ENCODE measurements at regions not wholly inside any gene's neighbourhood (a gene's known extent, or its start where the extent isn't known, plus 50 kb on each side); places are given as distances from the start of the nearest gene placed in this dataset.

DNA sequence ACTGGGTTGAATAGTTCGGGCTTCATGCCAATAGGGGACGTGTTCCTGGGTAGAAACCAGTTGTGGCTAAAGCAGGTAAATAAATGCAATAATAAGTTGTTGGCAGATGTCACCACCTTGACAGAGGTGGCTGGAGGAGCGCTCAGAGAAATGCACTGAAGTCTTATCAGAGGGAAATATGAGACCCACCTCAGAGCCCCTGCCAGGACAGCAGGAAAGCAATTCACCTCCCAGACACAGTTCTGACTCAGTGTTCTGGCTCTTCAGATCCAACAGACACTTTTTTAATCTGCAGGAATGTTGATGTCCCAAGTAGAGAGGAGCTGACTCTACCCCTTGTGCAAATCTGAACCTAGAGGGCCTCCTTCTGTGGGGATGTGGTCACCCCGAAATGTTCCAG lies 687.1 kb upstream of the FBXO33 start:
- no peaks in the 10 kb centered on the region for H4K20me1 ChIP-seq (ENCODE audit: insufficient read depth, low read length)
- no peak for DNase-seq
- H3K4me2 ChIP-seq (replicated peaks; ENCODE audit: extremely low read depth, low read length, poor library complexity, severe bottlenecking) = no peak overlapping the region
- no CpG with 5 or more reads among the region's 4 CpGs for WGBS (ENCODE audit: insufficient coverage)
- Mint-ChIP-seq H3K27ac (no peak overlapping the region), H3K36me3 (no peaks in the 10 kb centered on the region), H3K4me3 (no peak overlapping the region), H3K27me3 (ENCODE audit: low read depth in 3 of 3) (peaks cover 0 to 3% (median 0%) of the 10 kb centered on the region in 3 donors), H3K9me3 (peaks cover 0 to 11% (median 5%) of the 10 kb centered on the region in 7 donors), H3K4me1 (no peaks in the 10 kb centered on the region)
- intact Hi-C loops (cut with micrococcal nuclease) = no loop called here
- no peaks in the 10 kb centered on the region for H3K36me3 ChIP-seq (replicated peaks in 1 of 2; ENCODE audit: control insufficient read depth in 1 of 2, insufficient read depth in 2 of 2, low read length in 2 of 2)
- no peak overlapping the region for H3K4me3 ChIP-seq (replicated peaks in 1 of 3; ENCODE audit: low read depth in 2 of 3, low read length in 3 of 3)
- H3K9ac ChIP-seq (ENCODE audit: insufficient read depth, low read length, poor library complexity, severe bottlenecking) = no peak overlapping the region
- peaks cover 0 to 3% of the 10 kb centered on the region in 2 donors for H3K9me3 ChIP-seq (replicated peaks in 1 of 2; ENCODE audit: control insufficient read depth in 1 of 2, insufficient read depth in 1 of 2, low read length in 2 of 2)
- no peak overlapping the region for H3K27ac ChIP-seq (ENCODE audit: low read depth in 1 of 2, low read length in 2 of 2)
- TF ChIP-seq, protein P1, sequence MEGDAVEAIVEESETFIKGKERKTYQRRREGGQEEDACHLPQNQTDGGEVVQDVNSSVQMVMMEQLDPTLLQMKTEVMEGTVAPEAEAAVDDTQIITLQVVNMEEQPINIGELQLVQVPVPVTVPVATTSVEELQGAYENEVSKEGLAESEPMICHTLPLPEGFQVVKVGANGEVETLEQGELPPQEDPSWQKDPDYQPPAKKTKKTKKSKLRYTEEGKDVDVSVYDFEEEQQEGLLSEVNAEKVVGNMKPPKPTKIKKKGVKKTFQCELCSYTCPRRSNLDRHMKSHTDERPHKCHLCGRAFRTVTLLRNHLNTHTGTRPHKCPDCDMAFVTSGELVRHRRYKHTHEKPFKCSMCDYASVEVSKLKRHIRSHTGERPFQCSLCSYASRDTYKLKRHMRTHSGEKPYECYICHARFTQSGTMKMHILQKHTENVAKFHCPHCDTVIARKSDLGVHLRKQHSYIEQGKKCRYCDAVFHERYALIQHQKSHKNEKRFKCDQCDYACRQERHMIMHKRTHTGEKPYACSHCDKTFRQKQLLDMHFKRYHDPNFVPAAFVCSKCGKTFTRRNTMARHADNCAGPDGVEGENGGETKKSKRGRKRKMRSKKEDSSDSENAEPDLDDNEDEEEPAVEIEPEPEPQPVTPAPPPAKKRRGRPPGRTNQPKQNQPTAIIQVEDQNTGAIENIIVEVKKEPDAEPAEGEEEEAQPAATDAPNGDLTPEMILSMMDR (IDR thresholded peaks at IDR 0.05) = no peak
- no peaks in the 10 kb centered on the region for H3K79me2 ChIP-seq (ENCODE audit: insufficient read depth, low read length)
- H3K4me1 ChIP-seq (ENCODE audit: control insufficient read depth in 1 of 2, insufficient read depth in 2 of 2, low read length in 2 of 2) = no peaks in the 10 kb centered on the region
- no peaks in the 10 kb centered on the region for H3K27me3 ChIP-seq (ENCODE audit: control insufficient read depth in 2 of 2, insufficient read depth in 2 of 2, low read length in 2 of 2)
- H2AFZ ChIP-seq (ENCODE audit: insufficient read depth, low read depth, low read length, poor library complexity, severe bottlenecking) = no peak overlapping the region

DNA sequence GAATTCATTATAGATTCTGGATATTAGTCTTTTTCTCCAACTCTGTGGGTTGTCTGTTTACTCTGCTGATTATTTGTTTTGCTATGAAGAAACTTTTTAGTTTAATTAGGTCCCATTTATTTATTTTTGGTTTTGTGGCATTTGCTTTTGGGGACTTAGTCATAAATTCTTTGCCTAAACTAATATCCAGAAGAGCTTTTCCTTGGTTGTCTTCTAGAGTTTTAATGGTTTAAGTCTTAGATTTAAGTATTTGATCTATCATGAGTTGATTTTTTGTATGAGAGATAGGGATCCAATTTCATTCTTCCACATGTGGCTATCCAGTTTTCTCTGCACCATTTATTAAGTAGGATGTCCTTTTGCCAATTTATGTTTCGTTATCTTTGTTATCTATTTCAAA lies 683.4 kb upstream of the FBXO33 start:
- H3K4me1 ChIP-seq (ENCODE audit: control insufficient read depth in 1 of 2, insufficient read depth in 2 of 2, low read length in 2 of 2) = no peaks in the 10 kb centered on the region
- no peak overlapping the region for H3K4me3 Mint-ChIP-seq
- intact Hi-C loops (cut with micrococcal nuclease) = no loop called here
- no peaks in the 10 kb centered on the region for H4K20me1 ChIP-seq (ENCODE audit: insufficient read depth, low read length)
- no peak for DNase-seq
- no peak overlapping the region for H3K4me2 ChIP-seq (replicated peaks; ENCODE audit: extremely low read depth, low read length, poor library complexity, severe bottlenecking)
- no peaks in the 10 kb centered on the region for H3K4me1 Mint-ChIP-seq
- TF ChIP-seq, protein P1 (IDR thresholded peaks at IDR 0.05) = no peak
- no peak overlapping the region for H3K27ac ChIP-seq (ENCODE audit: low read depth in 1 of 2, low read length in 2 of 2)
- no peak overlapping the region for H3K27ac Mint-ChIP-seq
- no peaks in the 10 kb centered on the region for H3K36me3 ChIP-seq (replicated peaks in 1 of 2; ENCODE audit: control insufficient read depth in 1 of 2, insufficient read depth in 2 of 2, low read length in 2 of 2)
- no peaks in the 10 kb centered on the region for H3K36me3 Mint-ChIP-seq
- H3K9ac ChIP-seq (ENCODE audit: insufficient read depth, low read length, poor library complexity, severe bottlenecking) = no peak overlapping the region
- H3K27me3 ChIP-seq (ENCODE audit: control insufficient read depth in 2 of 2, insufficient read depth in 2 of 2, low read length in 2 of 2) = no peaks in the 10 kb centered on the region
- no peak overlapping the region for H3K4me3 ChIP-seq (replicated peaks in 1 of 3; ENCODE audit: low read depth in 2 of 3, low read length in 3 of 3)
- no peaks in the 10 kb centered on the region for H3K79me2 ChIP-seq (ENCODE audit: insufficient read depth, low read length)
- H3K9me3 Mint-ChIP-seq = peaks cover 0 to 13% (median 6%) of the 10 kb centered on the region in 7 donors
- H2AFZ ChIP-seq (ENCODE audit: insufficient read depth, low read depth, low read length, poor library complexity, severe bottlenecking) = no peak overlapping the region
- no CpG with 5 or more reads among the region's 1 CpG for WGBS (ENCODE audit: insufficient coverage)
- H3K9me3 ChIP-seq (replicated peaks in 1 of 2; ENCODE audit: control insufficient read depth in 1 of 2, insufficient read depth in 1 of 2, low read length in 2 of 2) = peaks cover 0 to 3% of the 10 kb centered on the region in 2 donors
- peaks cover 0 to 1% (median 0%) of the 10 kb centered on the region in 3 donors for H3K27me3 Mint-ChIP-seq (ENCODE audit: low read depth in 3 of 3)
